Neuronal stem cell (in vitro differentiated cells): ENCODE measurements at regions not wholly inside any gene's neighbourhood (a gene's known extent, or its start where the extent isn't known, plus 50 kb on each side); places are given as distances from the start of the nearest gene placed in this dataset.

Source experiments
- DNase-seq: peaks from one replicate; pipeline ENCODE4 v3.0.0-alpha.2; 2013; ENCODE audit warnings: low spot score
- H2AFZ ChIP-seq: one replicate; pipeline ENCODE4 v1.6.1; 2013; ENCODE audit warnings: mild to moderate bottlenecking, low read length, inconsistent platforms
- H2AK5ac ChIP-seq: 2 replicates; pipeline ENCODE4 v1.6.1; 2013; ENCODE audit warnings: low read depth, mild to moderate bottlenecking, inconsistent platforms, low read length, moderate library complexity, mixed read lengths
- H2BK120ac ChIP-seq: 2 replicates; pipeline ENCODE4 v1.6.1; 2013; ENCODE audit warnings: low read depth, mild to moderate bottlenecking, inconsistent platforms, low read length, moderate library complexity, mixed read lengths
- H2BK12ac ChIP-seq: one replicate; pipeline ENCODE4 v1.6.1; 2013; ENCODE audit warnings: low read length, inconsistent platforms
- H2BK15ac ChIP-seq: 2 replicates; pipeline ENCODE4 v1.6.1; 2013; ENCODE audit warnings: mild to moderate bottlenecking, low read length, inconsistent platforms, mixed read lengths
- H2BK5ac ChIP-seq: one replicate; pipeline ENCODE4 v1.6.1; 2013; ENCODE audit warnings: inconsistent platforms, mild to moderate bottlenecking, low read length, moderate library complexity
- H3K14ac ChIP-seq: one replicate; pipeline ENCODE4 v1.6.1; 2013; ENCODE audit warnings: low read length, inconsistent platforms
- H3K18ac ChIP-seq: 2 replicates; pipeline ENCODE4 v1.6.1; 2013; ENCODE audit warnings: low read length, inconsistent platforms
- H3K23ac ChIP-seq: 2 replicates; pipeline ENCODE4 v1.6.1; 2013; ENCODE audit warnings: low read depth, mild to moderate bottlenecking, mixed read lengths, low read length, inconsistent platforms; ENCODE audit not compliant: poor library complexity
- H3K27ac ChIP-seq: replicated peaks from 3 replicates; pipeline ENCODE4 v1.5.1; 2013; ENCODE audit warnings: low read length, inconsistent platforms
- H3K27me3 ChIP-seq, 3 experiments: 2 replicates each; pipeline ENCODE4 v1.6.1; 2013; ENCODE audit warnings: low read length in 3 of 3, mild to moderate bottlenecking in 2 of 3, inconsistent platforms in 1 of 3, low read depth in 1 of 3, mixed read lengths in 1 of 3, moderate library complexity in 1 of 3; ENCODE audit not compliant: control insufficient read depth in 3 of 3, insufficient read depth in 3 of 3
- H3K36me3 ChIP-seq, 2 donors: replicated peaks in 1 of 2; 2 replicates each; pipeline ENCODE4 v1.6.1; 2013; ENCODE audit warnings: low read length in 2 of 2; ENCODE audit not compliant: control insufficient read depth in 2 of 2, insufficient read depth in 2 of 2
- H3K4ac ChIP-seq: 2 replicates; pipeline ENCODE4 v1.6.1; 2013; ENCODE audit warnings: inconsistent platforms, mild to moderate bottlenecking, low read length, moderate library complexity
- H3K4me1 ChIP-seq, 2 donors: 1 replicate in 1 of 2; 2 replicates in 1 of 2; pipeline ENCODE4 v1.6.1; 2013; ENCODE audit warnings: low read length in 2 of 2, low read depth in 1 of 2; ENCODE audit not compliant: control insufficient read depth in 2 of 2, insufficient read depth in 1 of 2
- H3K4me2 ChIP-seq: one replicate; pipeline ENCODE4 v1.6.1; 2013; ENCODE audit warnings: mild to moderate bottlenecking, low read length, inconsistent platforms; ENCODE audit not compliant: insufficient read depth, poor library complexity, severe bottlenecking
- H3K4me3 ChIP-seq, 2 donors: 2 replicates each; pipeline ENCODE4 v1.5.1; 2013; ENCODE audit warnings: low read length in 2 of 2, mild to moderate bottlenecking in 2 of 2, inconsistent platforms in 1 of 2, moderate library complexity in 1 of 2
- H3K79me1 ChIP-seq: one replicate; pipeline ENCODE4 v1.6.1; 2013; ENCODE audit warnings: low read depth, mild to moderate bottlenecking, inconsistent platforms, low read length, moderate library complexity
- H3K9ac ChIP-seq: one replicate; pipeline ENCODE4 v1.6.1; 2013; ENCODE audit warnings: mild to moderate bottlenecking, low read depth, low read length, inconsistent platforms; ENCODE audit not compliant: poor library complexity
- H3K9me3 ChIP-seq, 2 donors: replicated peaks in 1 of 2; 2 replicates each; pipeline versions ENCODE3 to v1.6.1; 2013; ENCODE audit warnings: low read length in 2 of 2, mild to moderate bottlenecking in 2 of 2, inconsistent platforms in 1 of 2, low read depth in 1 of 2, mixed read lengths in 1 of 2, moderate library complexity in 1 of 2; ENCODE audit not compliant: control insufficient read depth in 2 of 2, insufficient read depth in 1 of 2
- H4K8ac ChIP-seq: one replicate; pipeline ENCODE4 v1.6.1; 2013; ENCODE audit warnings: low read depth, mild to moderate bottlenecking, inconsistent platforms, low read length, moderate library complexity
- H4K91ac ChIP-seq: one replicate; pipeline ENCODE4 v1.6.1; 2013; ENCODE audit warnings: low read length, low read depth, mild to moderate bottlenecking, inconsistent platforms; ENCODE audit not compliant: poor library complexity
- WGBS, 2 donors: extraction: QIAGEN DNeasy Blood & Tissue Kit; methylation state at CpG; one replicate each; pipeline ENCODE4 v1.1.7; 2013; ENCODE audit warnings: missing lambda C conversion rate in 2 of 2, mixed read lengths in 1 of 2; ENCODE audit not compliant: insufficient read length in 2 of 2, insufficient replicate concordance in 1 of 2; ENCODE audit errors: extremely low coverage in 2 of 2; 5-methylcytosine and 5-hydroxymethylcytosine counted together

GRCh38 chr1:109827986-109828385 is 64.3 kb upstream of the EPS8L3 start:
- Histone ChIP-seq H3K9ac (no peak overlapping the region), H3K23ac (no peak overlapping the region), H2AK5ac (no peak overlapping the region), H2BK5ac (no peak overlapping the region), H2BK120ac (no peak overlapping the region), H3K27me3 (peaks cover 0 to 3% (median 0%) of the 10 kb centered on the region in 3 experiments), H4K8ac (no peak overlapping the region), H3K79me1 (no peaks in the 10 kb centered on the region), H3K4ac (no peak overlapping the region), H2AFZ (no peak overlapping the region), H3K27ac (no peak overlapping the region), H3K4me2 (no peak overlapping the region), H2BK15ac (no peak overlapping the region), H3K18ac (no peak overlapping the region), H4K91ac (no peak overlapping the region), H3K14ac (no peak overlapping the region), H3K9me3 (peaks cover 0 to 2% of the 10 kb centered on the region in 2 donors), H3K4me3 (no peak overlapping the region), H3K4me1 (peaks cover 0 to 6% of the 10 kb centered on the region in 2 donors), H2BK12ac (no peak overlapping the region), H3K36me3 (no peaks in the 10 kb centered on the region)
- no CpG with 5 or more reads among the region's 7 CpGs for WGBS, 2 donors
- no peak for DNase-seq

GRCh38 chr1:109827466-109827865 is 63.7 kb upstream of the EPS8L3 start:
- H3K27me3 ChIP-seq = peaks cover 0 to 3% (median 0%) of the 10 kb centered on the region in 3 experiments
- no peak overlapping the region for H2BK15ac ChIP-seq
- no peak overlapping the region for H3K23ac ChIP-seq
- no peak overlapping the region for H4K8ac ChIP-seq
- H2BK5ac ChIP-seq = no peak overlapping the region
- H3K4ac ChIP-seq = no peak overlapping the region
- H3K9ac ChIP-seq = no peak overlapping the region
- peaks cover 0 to 6% of the 10 kb centered on the region in 2 donors for H3K4me1 ChIP-seq
- H2BK120ac ChIP-seq = no peak overlapping the region
- peaks cover 0 to 2% of the 10 kb centered on the region in 2 donors for H3K9me3 ChIP-seq
- H4K91ac ChIP-seq = no peak overlapping the region
- WGBS, 2 donors = no CpG with 5 or more reads among the region's 4 CpGs
- no peak overlapping the region for H2BK12ac ChIP-seq
- no peak overlapping the region for H3K4me2 ChIP-seq
- no peak overlapping the region for H3K27ac ChIP-seq
- DNase-seq = no peak
- H3K18ac ChIP-seq = no peak overlapping the region
- no peaks in the 10 kb centered on the region for H3K36me3 ChIP-seq
- no peak overlapping the region for H2AK5ac ChIP-seq
- no peak overlapping the region for H3K14ac ChIP-seq
- no peak overlapping the region for H3K4me3 ChIP-seq
- H2AFZ ChIP-seq = no peak overlapping the region
- no peaks in the 10 kb centered on the region for H3K79me1 ChIP-seq

GRCh38 chr1:109826930-109827349 is 63.2 kb upstream of the EPS8L3 start:
- Histone ChIP-seq H3K9ac (no peak overlapping the region), H3K18ac (no peak overlapping the region), H2AK5ac (no peak overlapping the region), H4K91ac (no peak overlapping the region), H2BK120ac (no peak overlapping the region), H2BK12ac (no peak overlapping the region), H3K36me3 (no peaks in the 10 kb centered on the region), H3K4ac (no peak overlapping the region), H3K14ac (no peak overlapping the region), H3K4me2 (no peak overlapping the region), H3K4me1 (peaks cover 0 to 6% of the 10 kb centered on the region in 2 donors), H2BK5ac (no peak overlapping the region), H3K79me1 (no peaks in the 10 kb centered on the region), H3K27me3 (peaks cover 0 to 3% (median 0%) of the 10 kb centered on the region in 3 experiments), H4K8ac (no peak overlapping the region), H2AFZ (no peak overlapping the region), H3K4me3 (no peak overlapping the region), H2BK15ac (no peak overlapping the region), H3K27ac (no peak overlapping the region), H3K23ac (no peak overlapping the region), H3K9me3 (peaks cover 0 to 2% of the 10 kb centered on the region in 2 donors)
- DNase-seq = no peak
- no CpG with 5 or more reads among the region's 10 CpGs for WGBS, 2 donors

GRCh38 chr1:109826446-109826845 is 62.7 kb upstream of the EPS8L3 start:
- no peak overlapping the region for H2AK5ac ChIP-seq
- no peak overlapping the region for H3K14ac ChIP-seq
- no peaks in the 10 kb centered on the region for H3K79me1 ChIP-seq
- peaks cover 0 to 6% of the 10 kb centered on the region in 2 donors for H3K4me1 ChIP-seq
- no peak overlapping the region for H2BK15ac ChIP-seq
- H3K27ac ChIP-seq = no peak overlapping the region
- H3K9me3 ChIP-seq = peaks cover 0 to 2% of the 10 kb centered on the region in 2 donors
- DNase-seq = no peak
- no peak overlapping the region for H3K4ac ChIP-seq
- H4K8ac ChIP-seq = no peak overlapping the region
- no peaks in the 10 kb centered on the region for H3K36me3 ChIP-seq
- H3K23ac ChIP-seq = no peak overlapping the region
- H4K91ac ChIP-seq = no peak overlapping the region
- no peak overlapping the region for H2BK5ac ChIP-seq
- H2BK120ac ChIP-seq = no peak overlapping the region
- H2BK12ac ChIP-seq = no peak overlapping the region
- no peak overlapping the region for H3K9ac ChIP-seq
- no peak overlapping the region for H3K4me2 ChIP-seq
- H2AFZ ChIP-seq = no peak overlapping the region
- peaks cover 0 to 3% (median 0%) of the 10 kb centered on the region in 3 experiments for H3K27me3 ChIP-seq
- H3K4me3 ChIP-seq = no peak overlapping the region
- H3K18ac ChIP-seq = peak overlapping the region; percentile 7
